Stomach (tissue), 8 donors: ENCODE measurements at regions not wholly inside any gene's neighbourhood (a gene's known extent, or its start where the extent isn't known, plus 50 kb on each side); places are given as distances from the start of the nearest gene placed in this dataset.

Experiments used
- DNase-seq, 2 donors: peaks; one replicate each; pipeline versions ENCODE4 v3.0.0 to v3.0.0-alpha.2; 2013 to 2019
- H3K27ac ChIP-seq, 5 donors: fragments of 200-600 bp in 4 of 5; sonication (generic) in 4 of 5; one replicate each; pipeline ENCODE4 v1.5.1; 2013 to 2019; ENCODE audit warnings: mild to moderate bottlenecking in 1 of 5, moderate library complexity in 1 of 5
- H3K27me3 ChIP-seq, 3 donors: fragments of 200-600 bp; sonication (generic); one replicate each; pipeline ENCODE4 v1.5.1; 2017 to 2019; ENCODE audit warnings: mixed run types in 1 of 3
- H3K36me3 ChIP-seq, 4 donors: fragments of 200-600 bp; sonication (generic); 1 replicate in 3 of 4; 2 replicates in 1 of 4; pipeline ENCODE4 v1.5.1; 2016 to 2019
- H3K4me1 ChIP-seq, 4 donors: fragments of 200-600 bp; sonication (generic); one replicate each; pipeline ENCODE4 v1.5.1; 2016 to 2019
- H3K4me3 ChIP-seq, 4 donors: fragments of 200-600 bp; sonication (generic) in 3 of 4; one replicate each; pipeline ENCODE4 v1.5.1; 2016 to 2019; ENCODE audit warnings: mild to moderate bottlenecking in 1 of 4
- H3K9me3 ChIP-seq, 4 donors: fragments of 200-600 bp; sonication (generic); one replicate each; pipeline ENCODE4 v1.5.1; 2016 to 2019
- EP300 ChIP-seq: sonication (generic); formaldehyde crosslinking; IDR thresholded peaks from one replicate; pipeline ENCODE4 v1.6.1; 2017; ENCODE audit warnings: antibody characterized with exemption
- POLR2A ChIP-seq, 4 donors: fragments of 450-650 bp; IDR thresholded peaks; one replicate each; pipeline ENCODE4 v1.6.1; 2016; ENCODE audit warnings: antibody characterized with exemption in 4 of 4, control low read depth in 2 of 4, mild to moderate bottlenecking in 1 of 4, moderate library complexity in 1 of 4
- POLR2AphosphoS5 ChIP-seq, 3 donors: sonication (generic); formaldehyde crosslinking; IDR thresholded peaks; one replicate each; pipeline ENCODE4 v1.6.1; 2016; ENCODE audit warnings: antibody characterized with exemption in 3 of 3
- WGBS, 5 donors: extraction: QIAGEN DNeasy Blood & Tissue Kit in 3 of 5; methylation state at CpG; one replicate each; pipeline versions ENCODE4 v1.1.5 to v1.1.7; 2013 to 2018; 5-methylcytosine and 5-hydroxymethylcytosine counted together
- intact Hi-C: fragments of 100-400 bp; cut with DNase I; formaldehyde crosslinking; loops from one replicate; pipeline ENCODE4 v1.15.1; 2023; ENCODE audit warnings: low total_unique reads
- TF ChIP-seq, protein P1 (sequence below), 7 experiments: fragments of 450-650 bp in 4 of 7; fragments of 200-600 bp in 3 of 7; sonication (generic) in 3 of 7; IDR thresholded peaks; one replicate each; pipeline ENCODE4 v1.5.1; 2016 to 2019; ENCODE audit warnings: antibody characterized with exemption in 7 of 7, control low read depth in 2 of 7, mild to moderate bottlenecking in 1 of 7
- donor health status: healthy with polysubstance abuse.
- donor health status: Bipolar disorder and iron deficiency.
- donor health status: healthy.

DNA sequence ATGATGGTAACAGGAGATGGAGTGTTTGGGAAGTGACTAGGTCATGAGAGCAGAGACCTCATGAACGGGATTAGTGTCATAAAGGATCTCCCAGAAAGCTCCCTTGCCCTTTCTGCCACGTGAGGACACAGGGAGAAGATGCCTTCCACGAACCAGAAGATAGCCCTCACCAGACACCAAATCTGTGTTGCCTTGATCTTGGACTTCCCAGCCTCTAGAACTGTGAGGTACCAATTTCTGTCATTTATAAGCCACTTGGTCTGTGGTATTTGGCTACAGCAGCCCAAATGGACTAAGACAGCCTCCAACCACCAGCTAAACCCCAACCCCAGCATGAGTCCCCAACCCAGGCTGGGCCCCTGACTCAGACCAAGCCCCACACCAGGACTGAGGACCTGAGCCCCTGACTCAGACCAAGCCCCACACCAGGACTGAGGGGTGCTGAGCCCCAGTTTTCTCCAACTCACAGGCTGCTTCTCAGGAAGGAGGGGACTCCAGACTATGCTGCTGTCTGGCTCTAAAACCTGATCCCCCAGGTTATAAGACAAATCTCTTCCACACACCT lies 54.1 kb downstream of the PTPRS start:
- Histone ChIP-seq H3K9me3 (no peaks in the 10 kb centered on the region), H3K27ac (peak overlapping the region in 1 of 5 donors; percentile 48)
- WGBS, 5 donors: 87 to 100% (median 90%) methylated on average over 3 of the region's 3 CpGs

DNA sequence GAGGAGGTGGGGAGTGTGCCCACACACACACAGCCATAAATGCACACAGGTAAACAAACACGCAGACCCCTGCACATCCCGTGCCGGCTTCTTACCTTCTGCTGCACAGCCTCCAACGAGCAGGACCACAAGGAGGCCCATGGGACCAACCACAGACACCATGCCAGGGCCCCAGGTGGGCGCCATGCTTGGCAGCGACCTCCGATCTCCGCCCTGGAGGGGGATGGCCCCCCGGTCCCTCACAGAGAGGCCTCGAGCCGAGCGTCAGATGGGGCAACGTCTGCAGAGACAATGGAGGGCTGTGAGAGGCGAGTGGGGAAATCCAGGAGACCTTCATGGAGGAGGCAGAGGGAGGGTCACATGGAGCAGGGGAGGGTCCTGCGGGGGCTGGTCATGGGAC lies 54.7 kb downstream of the PTPRS start:
- no peaks in the 10 kb centered on the region for H3K27me3 ChIP-seq
- TF ChIP-seq POLR2AphosphoS5 (IDR thresholded peaks at IDR 0.05) (no peak), POLR2A (IDR thresholded peaks at IDR 0.05) (no peak), EP300 (no peak)
- TF ChIP-seq, protein P1, sequence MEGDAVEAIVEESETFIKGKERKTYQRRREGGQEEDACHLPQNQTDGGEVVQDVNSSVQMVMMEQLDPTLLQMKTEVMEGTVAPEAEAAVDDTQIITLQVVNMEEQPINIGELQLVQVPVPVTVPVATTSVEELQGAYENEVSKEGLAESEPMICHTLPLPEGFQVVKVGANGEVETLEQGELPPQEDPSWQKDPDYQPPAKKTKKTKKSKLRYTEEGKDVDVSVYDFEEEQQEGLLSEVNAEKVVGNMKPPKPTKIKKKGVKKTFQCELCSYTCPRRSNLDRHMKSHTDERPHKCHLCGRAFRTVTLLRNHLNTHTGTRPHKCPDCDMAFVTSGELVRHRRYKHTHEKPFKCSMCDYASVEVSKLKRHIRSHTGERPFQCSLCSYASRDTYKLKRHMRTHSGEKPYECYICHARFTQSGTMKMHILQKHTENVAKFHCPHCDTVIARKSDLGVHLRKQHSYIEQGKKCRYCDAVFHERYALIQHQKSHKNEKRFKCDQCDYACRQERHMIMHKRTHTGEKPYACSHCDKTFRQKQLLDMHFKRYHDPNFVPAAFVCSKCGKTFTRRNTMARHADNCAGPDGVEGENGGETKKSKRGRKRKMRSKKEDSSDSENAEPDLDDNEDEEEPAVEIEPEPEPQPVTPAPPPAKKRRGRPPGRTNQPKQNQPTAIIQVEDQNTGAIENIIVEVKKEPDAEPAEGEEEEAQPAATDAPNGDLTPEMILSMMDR (IDR thresholded peaks at IDR 0.05): no peak
- no peak overlapping the region for H3K27ac ChIP-seq
- H3K4me1 ChIP-seq: peaks cover 19 to 54% (median 41%) of the 10 kb centered on the region in 4 donors
- H3K36me3 ChIP-seq: peaks cover 0 to 47% (median 25%) of the 10 kb centered on the region in 4 donors
- intact Hi-C loops: no loop called here
- no peak for DNase-seq
- H3K4me3 ChIP-seq: no peak overlapping the region
- no peaks in the 10 kb centered on the region for H3K9me3 ChIP-seq
- WGBS, 5 donors: 88 to 91% (median 89%) methylated on average over 15 of the region's 15 CpGs

More for the DNA sequence above, 54.1 kb downstream of the PTPRS start:
- no peak for TF ChIP-seq POLR2A (IDR thresholded peaks at IDR 0.05)
- TF ChIP-seq POLR2AphosphoS5 (IDR thresholded peaks at IDR 0.05): no peak
- TF ChIP-seq, protein P1 (IDR thresholded peaks at IDR 0.05): no peak
- no peak for TF ChIP-seq EP300
- DNase-seq: no peak
- peaks cover 0 to 3% (median 0%) of the 10 kb centered on the region in 3 donors for H3K27me3 ChIP-seq
- H3K36me3 ChIP-seq: peaks cover 0 to 41% (median 25%) of the 10 kb centered on the region in 4 donors
- no peak overlapping the region for H3K4me3 ChIP-seq
- intact Hi-C loops: no loop called here
- peaks cover 25 to 60% (median 46%) of the 10 kb centered on the region in 4 donors for H3K4me1 ChIP-seq

DNA sequence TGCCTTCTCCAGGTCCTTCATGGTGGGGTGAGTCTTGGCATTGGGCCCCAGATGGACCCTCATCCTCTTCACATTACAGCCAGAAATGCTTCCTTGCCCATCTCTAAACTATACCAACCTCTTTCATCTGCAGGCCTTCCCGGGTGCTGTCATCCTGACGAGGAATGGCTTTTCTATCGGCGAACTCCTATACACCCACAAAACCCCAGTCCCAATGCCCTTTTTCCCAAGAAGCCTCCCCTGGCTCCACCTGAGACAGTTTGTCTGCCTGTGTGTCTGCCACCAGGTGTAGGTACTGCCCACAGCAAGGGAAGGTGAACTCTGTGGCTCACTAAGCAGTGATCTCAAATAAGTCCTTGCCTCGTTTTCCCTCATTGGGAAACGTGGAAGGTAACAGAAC lies 55.3 kb downstream of the PTPRS start:
- DNase-seq: no peak
- no peak overlapping the region for H3K27ac ChIP-seq
- 91 to 98% (median 94%) methylated on average over 6 of the region's 6 CpGs for WGBS, 5 donors
- no peaks in the 10 kb centered on the region for H3K9me3 ChIP-seq
- peaks cover 15 to 51% (median 36%) of the 10 kb centered on the region in 4 donors for H3K4me1 ChIP-seq
- peaks cover 0 to 49% (median 25%) of the 10 kb centered on the region in 4 donors for H3K36me3 ChIP-seq
- no peak overlapping the region for H3K4me3 ChIP-seq
- TF ChIP-seq, protein P1 (IDR thresholded peaks at IDR 0.05): no peak
- TF ChIP-seq POLR2A (IDR thresholded peaks at IDR 0.05) (no peak), EP300 (no peak), POLR2AphosphoS5 (IDR thresholded peaks at IDR 0.05) (no peak)
- no peaks in the 10 kb centered on the region for H3K27me3 ChIP-seq
- intact Hi-C loops: no loop called here

DNA sequence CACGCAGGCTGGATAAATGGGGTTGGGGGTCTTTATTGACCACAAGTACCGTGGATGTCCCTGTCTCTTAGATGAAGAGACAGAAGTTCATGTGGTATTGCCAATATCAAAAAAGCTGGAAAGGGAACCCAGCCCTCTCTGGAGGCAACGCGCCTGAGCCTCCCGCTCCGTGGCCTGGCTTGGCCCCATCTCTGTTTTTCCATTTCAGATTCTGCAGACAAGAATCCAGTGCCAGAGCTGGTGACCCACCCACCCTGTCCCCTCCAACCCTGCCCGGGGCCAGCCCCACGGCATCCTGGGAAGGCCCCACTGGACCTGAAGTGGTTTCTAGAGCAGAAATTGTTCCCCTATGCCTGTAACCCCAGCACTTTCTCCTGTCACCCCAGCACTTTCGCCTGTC lies 57.7 kb downstream of the PTPRS start:
- no peak for TF ChIP-seq EP300
- no peak for TF ChIP-seq POLR2AphosphoS5 (IDR thresholded peaks at IDR 0.05)
- no peak for TF ChIP-seq POLR2A (IDR thresholded peaks at IDR 0.05)
- TF ChIP-seq, protein P1 (IDR thresholded peaks at IDR 0.05): no peak
- Histone ChIP-seq H3K27ac (peak overlapping the region in 4 of 5 donors; percentile 29 to 74 (median 56)), H3K9me3 (no peaks in the 10 kb centered on the region), H3K27me3 (no peaks in the 10 kb centered on the region), H3K4me3 (no peak overlapping the region), H3K36me3 (peaks cover 0 to 62% (median 26%) of the 10 kb centered on the region in 4 donors), H3K4me1 (peaks cover under 1 to 27% (median 13%) of the 10 kb centered on the region in 4 donors)
- DNase-seq: no peak
- intact Hi-C loops: no loop called here
- 72 to 87% (median 77%) methylated on average over 9 of the region's 9 CpGs for WGBS, 5 donors
